Islet of Langerhans (tissue), 1 donor: ENCODE measurements at regions not wholly inside any gene's neighbourhood (a gene's known extent, or its start where the extent isn't known, plus 50 kb on each side); places are given as distances from the start of the nearest gene placed in this dataset.
A peak's percentile ranks its signal among the peaks of the same experiment; 100 is the strongest.

Experiments used
- FAIRE-seq: peaks from one replicate; lab custom pipeline; 2011; peaks lifted over from hg19 to GRCh38; lab: Jason Lieb, UNC

DNA sequence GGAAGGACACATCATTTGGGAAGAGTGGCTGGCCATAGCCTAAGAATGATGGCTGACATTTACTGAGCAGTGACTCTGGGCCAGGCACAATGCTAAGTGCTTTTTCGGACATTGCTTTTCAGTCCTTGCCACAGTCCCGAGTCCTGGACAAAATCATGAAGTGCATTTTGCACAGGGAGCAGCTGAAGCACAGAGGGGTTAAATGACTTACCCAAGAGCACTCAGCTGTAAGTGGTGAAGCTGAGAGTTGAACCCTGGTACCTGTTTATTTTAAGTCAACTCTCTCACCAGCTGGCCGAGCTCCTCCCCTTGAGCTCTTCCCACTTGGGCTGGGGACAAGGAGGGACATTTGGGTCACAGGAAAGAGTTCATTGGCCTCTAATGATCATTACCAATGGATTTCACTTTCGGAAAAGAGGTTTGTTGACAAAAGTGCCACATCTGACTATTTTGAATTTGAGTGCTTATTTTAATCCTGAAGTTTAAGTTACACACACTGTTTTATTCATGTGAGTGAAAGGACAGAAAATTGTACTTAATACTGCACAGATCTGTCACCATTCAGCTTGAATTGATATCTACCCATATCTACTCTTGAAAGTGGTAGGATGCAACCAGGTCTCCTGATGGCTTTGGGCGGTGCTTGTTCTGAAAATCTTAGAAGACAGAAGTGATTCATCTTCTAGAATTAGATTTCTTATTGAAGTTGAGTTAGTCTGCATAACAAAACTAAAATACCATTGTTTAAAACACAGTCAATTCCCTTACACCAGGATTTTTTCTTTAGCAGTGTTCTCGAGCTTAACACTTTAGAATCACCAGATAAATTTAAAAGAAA is 368.7 kb upstream of the PROK2 start:
- FAIRE-seq, result peak; percentile 86

DNA sequence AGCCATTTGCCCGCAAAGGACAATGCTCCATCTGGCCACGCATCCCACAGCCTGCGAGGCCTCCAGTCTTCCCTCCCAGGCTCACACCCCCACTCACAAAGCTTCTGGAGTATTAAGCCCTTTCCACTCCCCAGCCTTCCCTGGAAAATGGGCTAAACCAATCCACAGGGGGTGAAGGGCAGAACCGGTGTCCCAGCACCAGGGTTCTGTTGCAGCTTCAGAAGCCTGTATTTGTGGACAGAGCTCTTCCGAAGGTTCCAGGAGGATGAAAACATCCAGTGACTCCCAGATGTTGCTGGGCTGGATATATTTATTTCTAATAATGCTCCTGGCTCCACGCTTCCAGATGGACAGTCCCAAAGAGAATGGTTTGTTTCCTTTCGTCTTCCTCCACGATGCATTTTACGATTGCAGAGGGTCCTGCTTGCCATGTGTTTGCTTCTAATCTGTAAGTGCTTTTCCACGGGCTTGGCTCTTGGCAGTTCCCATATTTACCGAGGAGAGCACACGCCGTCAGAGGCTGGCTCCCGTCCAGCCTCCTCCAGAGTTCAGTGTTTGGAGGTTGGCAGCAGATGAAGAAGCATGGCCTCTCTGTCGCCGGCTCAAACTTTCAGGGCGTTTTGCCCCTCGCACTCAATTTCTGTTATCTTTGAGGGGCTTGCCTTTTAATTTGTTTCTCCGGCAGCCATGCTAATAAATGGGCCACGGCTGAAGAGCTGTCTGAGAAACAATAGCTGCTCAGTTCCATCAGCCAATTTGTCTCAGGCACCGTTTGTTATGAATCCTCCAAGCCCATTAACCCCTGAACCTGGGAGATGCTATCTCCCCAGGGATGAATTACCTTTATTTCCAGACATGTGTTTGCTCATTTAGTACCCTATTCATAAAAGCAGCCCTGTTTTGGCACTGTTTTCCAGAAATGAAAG is 367.9 kb upstream of the PROK2 start:
- FAIRE-seq, result peak; percentile 68

DNA sequence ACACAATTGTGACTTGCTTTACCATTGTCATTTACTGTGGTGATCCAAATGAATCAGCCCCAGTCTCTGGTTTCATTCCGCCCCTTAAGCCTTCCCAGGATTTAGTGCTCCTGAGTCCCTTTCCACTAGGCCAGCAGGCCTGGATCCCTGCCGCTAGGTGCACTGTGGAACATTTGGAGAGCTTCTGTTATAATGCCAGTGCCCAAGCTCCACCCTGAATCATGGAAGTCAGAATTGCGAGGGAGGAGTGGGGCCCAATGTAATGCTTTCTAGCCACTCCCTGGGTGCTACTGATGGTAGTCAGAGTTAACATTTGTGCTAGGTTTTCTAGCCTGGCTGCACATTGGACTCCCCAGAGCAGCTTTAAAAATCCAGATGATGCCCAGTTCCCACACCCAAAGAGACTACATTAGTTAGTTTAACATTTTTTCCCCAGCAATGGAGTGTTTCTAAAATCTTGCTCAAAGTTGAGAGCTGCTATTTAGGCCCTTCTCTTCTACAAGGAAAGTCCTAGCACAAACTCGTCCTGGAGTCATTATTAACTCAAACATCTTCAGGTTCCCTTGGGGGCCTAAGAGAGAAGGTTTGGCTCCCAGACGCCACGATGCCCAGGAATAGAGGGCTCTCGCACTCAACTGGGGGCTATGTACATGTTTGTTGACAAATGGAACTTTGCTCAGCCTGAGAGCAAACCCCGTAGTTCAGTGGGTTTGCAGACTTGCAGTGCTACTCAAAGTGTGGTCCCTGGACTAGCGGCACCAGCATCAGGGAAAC is 366.7 kb upstream of the PROK2 start:
- FAIRE-seq, result no peak

DNA sequence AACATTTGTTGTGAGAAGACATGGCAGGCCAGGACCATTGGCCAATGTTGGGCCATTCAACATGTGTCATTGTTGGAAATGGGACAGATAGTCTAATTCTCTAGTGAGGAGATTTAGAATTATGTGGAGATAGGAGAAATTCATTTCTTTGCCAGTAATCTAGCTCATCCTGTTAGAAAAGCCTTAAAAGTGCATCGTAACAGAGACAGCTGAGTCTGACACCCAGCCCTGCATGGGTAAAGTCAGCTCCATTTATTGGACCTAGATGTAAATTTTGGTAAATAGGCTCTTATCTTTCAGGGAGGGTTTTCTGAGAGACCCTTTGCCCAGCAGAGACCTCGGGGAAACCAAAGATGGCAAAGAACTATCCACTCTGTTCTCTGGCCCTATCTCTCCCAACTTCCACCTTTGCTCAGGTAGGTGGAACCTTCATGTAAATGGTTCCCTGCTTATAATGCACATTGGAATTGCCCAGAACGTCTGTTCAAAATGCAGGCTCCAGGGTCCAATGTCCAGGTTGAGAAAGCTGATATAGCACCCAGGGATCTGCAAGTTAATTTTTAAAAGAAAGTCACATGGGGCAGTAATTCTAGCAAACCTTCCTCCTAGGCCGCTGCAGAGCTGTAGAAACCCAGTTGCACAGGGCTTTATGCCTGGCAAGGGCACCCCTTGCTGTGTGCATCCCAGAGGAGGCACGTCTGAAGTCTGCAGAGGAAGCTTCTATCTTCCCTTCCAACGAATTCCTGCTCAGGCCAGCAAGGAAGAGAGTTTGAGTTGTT is 365.9 kb upstream of the PROK2 start:
- FAIRE-seq, result peak; percentile 93

DNA sequence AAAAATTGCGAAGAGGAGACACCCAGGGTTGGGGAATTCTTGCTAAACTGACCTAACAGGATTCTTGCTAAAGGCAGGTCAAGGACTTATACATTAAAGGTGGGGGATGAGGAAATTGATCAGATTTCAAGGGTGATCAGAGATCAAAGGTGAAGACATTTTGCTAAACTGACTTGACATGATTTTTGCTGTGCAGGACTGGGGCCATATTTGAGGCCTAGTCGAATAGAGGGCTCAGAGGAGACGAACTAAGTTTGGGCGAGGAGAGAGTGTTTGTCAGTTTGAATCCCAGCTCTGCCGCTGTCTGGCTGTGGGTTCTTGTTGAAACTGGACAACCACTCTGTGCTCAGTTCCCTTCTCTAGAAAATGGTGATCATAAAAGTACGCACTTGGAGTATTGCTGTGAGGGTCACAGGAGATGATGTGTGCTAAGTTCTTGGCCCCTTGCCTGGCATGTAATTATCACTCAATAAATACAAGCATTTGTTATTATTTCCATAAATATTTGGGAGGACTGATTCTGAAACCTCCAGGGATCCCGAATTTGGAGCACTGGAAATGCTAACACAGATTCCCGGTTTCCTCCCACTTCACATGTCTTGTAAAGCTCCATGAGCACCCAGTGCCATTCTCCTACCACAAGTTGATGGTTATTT is 364.8 kb upstream of the PROK2 start:
- FAIRE-seq, result no peak

DNA sequence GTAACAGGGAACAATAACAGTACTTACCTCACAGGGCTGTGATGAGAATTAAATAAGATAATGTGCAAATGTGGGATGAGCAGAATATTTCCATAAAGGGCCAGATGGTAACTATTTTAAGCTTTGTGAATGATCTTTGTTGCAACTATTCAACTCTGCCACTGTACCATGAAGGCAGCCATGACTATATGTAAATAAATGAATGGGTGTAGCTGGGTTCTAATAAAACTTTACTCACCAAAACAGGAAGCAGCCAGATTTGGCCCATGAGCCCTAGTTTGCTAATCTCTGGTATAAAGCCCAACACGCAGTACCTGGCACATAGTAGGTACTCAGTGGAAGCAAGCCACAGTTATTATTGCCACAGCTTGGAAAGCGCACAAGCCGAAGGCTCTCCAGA is 362.7 kb upstream of the PROK2 start:
- FAIRE-seq, result no peak

DNA sequence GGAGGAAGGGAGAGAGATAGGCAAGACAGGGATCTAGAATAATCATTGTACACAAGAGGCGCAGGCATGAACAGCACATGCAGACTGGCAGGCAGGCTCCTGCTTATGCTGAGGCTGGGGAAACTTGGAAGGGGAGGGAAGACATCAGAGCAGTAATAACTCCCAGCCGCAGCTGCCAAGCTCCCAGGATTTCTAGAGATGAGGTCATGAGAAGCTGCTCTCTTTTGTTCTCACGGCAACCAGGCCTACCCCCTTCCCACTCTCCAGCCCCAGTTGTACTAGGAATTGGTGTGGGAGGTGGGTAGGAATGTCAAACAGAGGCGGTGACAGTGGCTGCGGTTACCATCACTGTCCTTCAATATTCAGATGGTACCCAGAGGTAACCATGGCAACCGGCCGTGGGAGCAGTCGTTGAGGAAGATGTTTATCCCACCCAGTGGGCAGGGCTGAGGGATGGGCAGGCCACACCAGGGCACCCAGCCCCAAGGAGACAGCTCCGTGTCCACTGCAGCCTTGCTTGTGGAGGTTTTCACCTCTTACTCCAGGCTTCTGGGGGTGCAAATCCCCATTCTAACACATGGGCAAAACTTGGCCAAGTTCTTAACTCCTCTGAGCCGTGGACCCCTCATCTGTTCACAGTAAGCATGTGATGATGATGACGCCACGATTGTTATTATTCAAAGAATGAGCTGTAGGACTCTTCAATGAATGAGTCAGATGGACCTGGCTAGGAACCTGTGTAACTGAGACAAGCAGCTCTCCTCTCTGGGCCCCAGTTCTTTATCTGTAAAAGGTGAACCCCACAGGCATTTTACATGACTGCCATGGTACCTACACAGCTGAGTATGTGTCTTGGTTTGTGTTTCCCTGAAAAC is 360.8 kb upstream of the PROK2 start:
- no peak for FAIRE-seq

DNA sequence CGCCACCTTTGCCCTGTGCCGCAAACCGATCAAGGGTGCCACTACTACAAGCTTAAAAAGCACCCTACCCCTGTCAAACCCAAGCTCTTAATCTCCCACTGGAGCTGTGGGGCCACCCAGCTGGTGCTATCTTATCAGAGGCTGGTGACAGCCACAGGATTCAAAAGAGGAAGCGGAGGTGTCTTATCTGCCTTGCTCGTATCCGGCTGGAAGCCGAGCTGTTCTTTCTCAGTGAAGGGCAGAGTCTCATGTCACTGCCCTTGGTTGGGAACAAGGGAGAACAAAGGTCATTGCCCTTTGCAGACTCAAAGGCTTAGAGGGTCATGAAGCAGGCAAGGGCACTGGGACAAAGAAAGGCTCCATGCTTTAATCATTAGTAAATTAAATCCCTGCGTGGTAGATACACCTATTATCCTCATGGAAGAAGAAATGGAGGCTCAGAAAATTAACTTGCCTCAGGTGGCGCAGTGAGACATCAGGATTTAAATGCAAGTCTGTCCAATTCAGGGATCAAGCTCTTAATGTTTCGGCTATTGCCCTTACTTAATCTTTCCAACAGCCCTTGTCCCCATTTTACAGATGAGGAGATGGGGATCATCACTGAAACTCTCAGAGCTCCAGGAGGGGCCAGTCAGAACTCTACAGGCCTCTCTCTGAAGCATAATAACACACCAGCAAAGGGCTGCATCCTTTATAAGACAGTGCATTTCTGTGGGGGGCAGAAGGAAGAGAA is 360.0 kb upstream of the PROK2 start:
- FAIRE-seq, result no peak

DNA sequence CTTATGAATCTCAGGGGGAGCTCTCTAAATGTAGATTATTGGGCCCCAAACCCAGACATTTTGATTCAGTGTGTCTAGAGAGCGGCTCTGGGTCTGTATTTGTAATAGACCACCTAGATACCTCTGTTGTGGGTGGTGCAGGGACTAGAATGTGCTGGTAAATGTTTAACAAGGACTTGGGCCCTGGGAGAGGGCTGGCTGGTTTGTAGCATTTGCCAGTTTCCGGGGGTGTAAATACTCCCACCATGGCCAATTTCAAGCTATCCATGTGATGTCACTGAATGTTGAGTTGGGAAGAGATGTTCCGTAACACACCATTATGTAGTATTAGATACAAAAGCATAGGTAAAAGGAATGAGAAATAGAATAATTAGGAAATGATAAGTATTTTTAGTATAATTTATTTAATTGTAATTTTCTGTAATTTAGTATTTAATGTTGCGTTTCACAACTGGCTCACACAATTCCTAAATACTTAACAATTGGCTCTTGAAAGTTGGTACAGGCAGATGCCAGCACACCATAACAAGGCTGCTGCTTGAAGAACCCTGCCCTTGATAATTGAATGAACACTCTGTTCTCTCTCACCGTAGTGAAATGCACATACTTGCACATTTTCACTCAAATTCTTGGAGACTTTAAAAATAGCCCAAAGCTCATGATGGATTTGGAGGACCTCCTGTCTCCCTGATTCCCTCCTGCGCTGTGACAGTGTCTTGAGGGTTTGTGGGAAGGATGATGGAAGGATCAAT is 359.2 kb upstream of the PROK2 start:
- no peak for FAIRE-seq

DNA sequence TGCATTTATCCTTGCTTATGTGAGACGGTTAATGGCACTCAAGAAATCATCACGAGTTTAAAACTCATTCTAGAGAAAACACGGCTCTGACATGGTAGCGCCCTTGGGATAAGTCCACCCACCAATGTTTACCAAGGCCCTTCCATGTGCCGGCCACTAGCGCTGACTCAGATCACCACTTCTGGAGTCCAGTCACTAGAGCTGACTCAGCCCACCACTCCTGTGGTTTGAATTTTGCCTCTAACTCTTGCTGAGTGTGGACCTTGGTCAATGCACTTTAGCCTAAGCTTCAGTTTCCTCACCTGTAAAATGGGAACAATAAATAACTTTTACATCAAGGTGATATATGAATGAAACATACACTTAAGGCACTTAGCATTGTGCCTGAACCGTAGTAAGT is 358.4 kb upstream of the PROK2 start:
- FAIRE-seq, result no peak

DNA sequence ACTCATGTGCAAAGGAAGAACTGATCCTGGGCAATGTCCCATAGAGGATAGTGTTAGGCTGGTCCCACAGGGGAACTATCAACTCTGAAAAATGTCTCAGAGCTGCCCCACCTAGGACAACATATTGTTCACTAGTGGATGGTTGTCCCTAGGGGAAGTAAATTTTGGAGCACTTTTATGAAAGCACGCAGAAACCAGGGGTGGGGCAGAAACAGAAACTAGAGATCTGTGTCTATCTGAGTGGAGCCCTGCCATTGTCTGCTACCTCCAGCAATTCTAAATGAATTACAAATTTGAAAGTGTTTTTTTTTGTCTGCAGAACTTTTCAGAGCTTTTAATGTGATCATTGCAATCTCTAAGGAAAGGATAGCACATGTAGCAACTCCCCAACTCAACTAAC is 357.1 kb upstream of the PROK2 start:
- FAIRE-seq, result no peak

DNA sequence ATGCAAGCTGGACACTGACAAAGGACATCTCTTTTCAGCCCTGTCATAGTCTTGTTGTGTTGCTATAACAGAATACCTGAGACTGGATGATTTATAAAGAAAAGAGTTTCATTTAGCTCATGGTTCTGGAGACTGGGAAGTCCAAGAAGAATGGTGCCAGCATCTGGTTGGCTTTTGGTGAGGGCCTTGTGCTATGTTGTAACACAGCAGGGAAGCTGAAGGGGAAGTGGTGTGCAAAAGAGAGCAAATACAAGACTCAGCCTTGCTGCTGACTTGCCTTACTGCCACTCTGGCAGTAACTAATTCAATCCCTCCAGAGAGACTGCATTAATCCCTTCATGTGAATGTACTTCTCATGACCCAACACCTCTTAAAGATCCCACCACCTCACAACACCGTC is 356.3 kb upstream of the PROK2 start:
- no peak for FAIRE-seq

DNA sequence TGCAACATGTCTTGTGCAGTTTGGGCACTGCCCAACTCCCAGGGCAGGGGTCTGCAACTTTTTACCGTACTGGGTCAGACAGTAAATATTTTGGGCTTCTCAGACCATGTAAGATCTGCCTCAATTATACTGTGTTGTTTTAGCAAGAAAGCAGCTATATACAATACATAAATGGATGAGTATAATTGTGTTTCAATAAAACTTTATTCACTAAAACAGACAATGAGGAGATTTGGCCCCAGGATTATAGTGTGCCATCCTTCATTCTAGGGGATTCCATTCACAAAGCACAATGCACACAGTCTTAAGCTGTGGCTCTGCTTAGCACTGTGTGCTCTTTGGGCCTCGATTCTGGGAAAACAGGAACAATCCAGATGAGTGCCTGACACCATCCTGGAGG is 354.4 kb upstream of the PROK2 start:
- no peak for FAIRE-seq

DNA sequence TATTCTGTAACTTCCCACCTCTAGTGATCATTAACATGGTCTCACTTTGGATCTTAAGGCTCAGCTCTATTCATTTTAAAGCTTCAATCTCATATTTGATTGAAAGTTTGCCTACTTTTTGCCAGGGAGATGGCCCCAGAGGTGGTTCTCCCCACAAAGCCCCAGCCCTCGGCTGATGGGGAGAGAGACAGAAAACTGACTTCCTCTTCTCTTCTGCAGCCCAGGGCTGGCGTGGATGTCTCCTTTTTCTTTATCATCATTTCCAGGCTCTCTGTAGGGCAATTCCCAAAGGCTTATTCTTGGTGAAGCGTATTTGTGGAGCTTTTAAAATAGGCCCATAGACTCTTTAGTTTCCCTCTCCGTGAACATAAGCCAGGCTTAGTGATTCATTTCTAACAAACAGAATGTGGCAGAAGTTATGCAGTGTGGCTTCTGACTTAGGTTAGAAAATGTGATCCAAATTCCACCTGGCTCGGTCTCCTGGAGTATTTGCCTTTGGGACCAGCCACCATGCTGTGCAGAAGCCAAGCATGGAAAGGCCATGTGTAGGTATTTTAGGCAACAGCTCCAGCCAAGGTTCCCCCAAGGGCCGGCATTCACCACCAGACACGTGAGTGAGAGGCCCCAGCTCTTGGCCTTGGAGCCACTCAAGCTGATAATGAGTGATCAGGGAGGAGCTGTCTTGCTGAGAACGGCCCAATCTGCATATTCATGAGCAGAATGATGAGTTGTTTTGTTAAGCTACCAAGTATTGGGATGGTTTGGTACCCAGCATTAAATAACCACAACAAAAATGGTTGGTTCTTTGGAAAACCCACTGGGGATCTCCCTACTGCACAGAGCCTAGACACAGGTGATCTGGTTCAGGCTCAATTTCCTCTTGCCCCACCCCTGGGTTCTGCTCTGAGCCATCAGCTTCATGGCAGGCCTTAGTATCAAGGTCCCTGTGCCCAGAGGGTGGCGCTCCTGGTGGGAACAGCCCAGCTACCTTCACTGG is 353.2 kb upstream of the PROK2 start:
- FAIRE-seq, result no peak

DNA sequence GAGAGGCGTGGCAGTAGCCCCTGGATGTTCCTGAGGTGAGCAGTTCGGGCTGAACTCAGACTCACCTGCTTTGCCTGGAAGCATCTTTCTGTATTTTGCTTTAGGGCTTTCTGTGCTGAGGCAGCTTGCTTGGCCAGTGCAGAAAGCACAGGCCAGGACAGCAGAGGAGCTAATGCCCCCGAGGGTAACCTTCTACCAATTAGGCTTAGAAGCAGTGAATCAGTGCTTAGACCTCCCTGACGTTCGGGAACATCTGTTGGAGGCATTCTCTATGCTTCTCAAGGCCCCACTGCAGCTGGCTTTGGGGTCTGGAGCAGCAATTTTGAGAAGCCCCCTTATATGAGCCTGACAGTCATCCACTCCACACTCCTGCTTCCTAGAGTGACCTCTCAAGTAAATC is 350.7 kb upstream of the PROK2 start:
- no peak for FAIRE-seq

DNA sequence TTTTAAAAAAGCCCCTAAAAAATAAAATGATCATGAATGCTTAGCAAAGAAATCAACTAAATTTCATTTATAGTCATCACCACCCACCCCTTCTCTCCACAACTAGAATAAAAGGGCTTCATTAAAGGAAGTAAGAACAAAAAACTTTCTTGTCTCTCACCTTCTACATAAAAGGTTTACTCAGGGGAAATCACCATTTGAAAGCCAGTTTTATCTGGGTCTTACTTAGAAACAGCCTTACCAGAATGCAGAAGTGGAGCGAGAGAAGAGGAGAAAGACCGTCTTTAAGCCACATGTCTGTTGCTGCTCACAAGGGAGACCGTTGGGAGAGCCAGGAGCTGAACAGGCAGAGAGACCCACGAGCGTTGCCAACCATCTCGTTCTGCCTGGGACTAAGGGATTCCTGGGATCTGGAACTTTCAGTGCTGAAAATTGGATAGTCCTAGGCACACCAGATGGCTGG is 350.1 kb upstream of the PROK2 start:
- FAIRE-seq, result no peak

DNA sequence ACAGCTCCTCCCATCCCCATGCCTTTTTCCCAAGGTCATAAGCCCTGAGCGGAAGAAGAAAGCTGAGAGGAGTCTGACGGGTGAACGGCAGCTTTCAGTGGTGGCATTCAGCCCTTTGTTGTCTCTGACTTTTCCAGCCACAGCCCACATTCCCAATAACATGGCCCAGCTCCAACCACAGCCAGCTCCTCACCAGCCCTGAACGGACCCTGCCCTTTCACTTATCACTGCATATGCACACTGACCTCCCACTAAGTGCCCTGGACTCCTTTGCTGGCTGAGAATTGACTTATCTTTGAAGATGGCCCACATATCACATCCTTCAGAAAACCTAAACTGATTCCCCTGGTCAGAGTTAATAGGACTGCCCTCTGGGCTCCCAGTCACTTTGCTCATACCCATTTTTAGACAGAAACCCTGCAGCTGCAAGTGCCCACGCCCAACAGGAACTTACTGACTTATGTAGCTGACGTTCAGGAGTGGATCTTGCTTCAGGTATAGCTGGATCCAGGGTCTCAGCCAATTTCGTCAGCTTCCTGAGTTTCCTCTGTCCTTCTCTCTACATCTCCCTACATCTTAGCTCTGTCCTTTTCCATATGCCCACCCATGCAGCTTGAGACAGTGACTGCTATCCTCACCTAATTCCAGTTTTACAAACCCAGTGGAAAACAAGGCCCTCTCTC is 348.5 kb upstream of the PROK2 start:
- FAIRE-seq, result no peak
